Vagina (tissue), 2 donors: ENCODE measurements at regions not wholly inside any gene's neighbourhood (a gene's known extent, or its start where the extent isn't known, plus 50 kb on each side); places are given as distances from the start of the nearest gene placed in this dataset.

ENCODE experiments used
- DNase-seq, 2 donors: peaks; one replicate each; pipeline ENCODE4 v3.0.0-alpha.2; 2017; ENCODE audit errors: extremely low spot score in 2 of 2
- H3K27ac ChIP-seq: fragments of 200-600 bp; sonication (generic); one replicate; pipeline ENCODE4 v1.5.1; 2019
- H3K27me3 ChIP-seq: fragments of 200-600 bp; sonication (generic); one replicate; pipeline ENCODE4 v1.5.1; 2019
- H3K36me3 ChIP-seq, 2 donors: fragments of 200-600 bp; sonication (generic); one replicate each; pipeline ENCODE4 v1.5.1; 2017 to 2019
- H3K4me1 ChIP-seq: fragments of 200-600 bp; sonication (generic); one replicate; pipeline ENCODE4 v1.5.1; 2019
- H3K4me3 ChIP-seq, 2 donors: fragments of 200-600 bp; sonication (generic); 1 replicate in 1 of 2; 2 replicates in 1 of 2; pipeline ENCODE4 v1.5.1; 2016 to 2019
- H3K9me3 ChIP-seq: fragments of 200-600 bp; sonication (generic); one replicate; pipeline ENCODE4 v1.5.1; 2019
- POLR2A ChIP-seq, 2 donors: fragments of 450-650 bp; IDR thresholded peaks; one replicate each; pipeline ENCODE4 v1.6.1; 2017; ENCODE audit warnings: antibody characterized with exemption in 2 of 2, mild to moderate bottlenecking in 2 of 2, moderate library complexity in 2 of 2
- POLR2AphosphoS5 ChIP-seq, 2 donors: sonication (generic); formaldehyde crosslinking; IDR thresholded peaks; one replicate each; pipeline ENCODE4 v1.9.0; 2017; ENCODE audit warnings: antibody characterized with exemption in 2 of 2, mild to moderate bottlenecking in 2 of 2, low read depth in 1 of 2; ENCODE audit not compliant: insufficient read depth in 1 of 2
- intact Hi-C: fragments of 100-400 bp; cut with DNase I; formaldehyde crosslinking; loops from one replicate; pipeline ENCODE4 v1.15.1; 2023
- TF ChIP-seq, protein P1 (sequence below), 3 experiments: fragments of 450-650 bp in 2 of 3; fragments of 200-600 bp in 1 of 3; sonication (generic) in 1 of 3; IDR thresholded peaks; one replicate each; pipeline ENCODE4 v1.5.1; 2017 to 2019; ENCODE audit warnings: antibody characterized with exemption in 3 of 3, mild to moderate bottlenecking in 2 of 3, moderate library complexity in 2 of 3

DNA sequence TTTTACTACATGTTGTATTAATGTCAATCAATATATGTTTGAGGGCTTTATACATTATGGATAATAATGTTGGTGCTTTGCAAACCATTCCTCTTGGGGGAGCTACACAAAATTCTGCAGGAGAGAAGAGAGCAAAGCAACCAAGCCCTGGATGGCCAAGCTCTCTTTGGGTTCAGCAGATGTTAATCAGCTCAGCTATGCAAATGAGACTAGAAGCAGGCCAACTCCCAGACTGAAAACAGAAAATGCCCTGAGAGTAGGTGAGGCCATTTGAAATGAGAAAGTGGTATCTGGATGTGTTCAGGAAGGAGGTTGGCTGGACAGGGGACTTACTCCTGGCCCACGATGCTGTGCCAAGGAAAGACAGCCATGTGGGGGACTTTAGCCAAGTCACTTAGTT lies 387.0 kb downstream of the BCOR start:
- H3K4me1 ChIP-seq = no peaks in the 10 kb centered on the region
- no peak overlapping the region for H3K27ac ChIP-seq
- no peaks in the 10 kb centered on the region for H3K9me3 ChIP-seq
- intact Hi-C loops = no loop called here
- TF ChIP-seq POLR2A (IDR thresholded peaks at IDR 0.05) (no peak), POLR2AphosphoS5 (IDR thresholded peaks at IDR 0.05; ENCODE audit: insufficient read depth in 1 of 2, low read depth in 1 of 2) (no peak)
- TF ChIP-seq, protein P1, sequence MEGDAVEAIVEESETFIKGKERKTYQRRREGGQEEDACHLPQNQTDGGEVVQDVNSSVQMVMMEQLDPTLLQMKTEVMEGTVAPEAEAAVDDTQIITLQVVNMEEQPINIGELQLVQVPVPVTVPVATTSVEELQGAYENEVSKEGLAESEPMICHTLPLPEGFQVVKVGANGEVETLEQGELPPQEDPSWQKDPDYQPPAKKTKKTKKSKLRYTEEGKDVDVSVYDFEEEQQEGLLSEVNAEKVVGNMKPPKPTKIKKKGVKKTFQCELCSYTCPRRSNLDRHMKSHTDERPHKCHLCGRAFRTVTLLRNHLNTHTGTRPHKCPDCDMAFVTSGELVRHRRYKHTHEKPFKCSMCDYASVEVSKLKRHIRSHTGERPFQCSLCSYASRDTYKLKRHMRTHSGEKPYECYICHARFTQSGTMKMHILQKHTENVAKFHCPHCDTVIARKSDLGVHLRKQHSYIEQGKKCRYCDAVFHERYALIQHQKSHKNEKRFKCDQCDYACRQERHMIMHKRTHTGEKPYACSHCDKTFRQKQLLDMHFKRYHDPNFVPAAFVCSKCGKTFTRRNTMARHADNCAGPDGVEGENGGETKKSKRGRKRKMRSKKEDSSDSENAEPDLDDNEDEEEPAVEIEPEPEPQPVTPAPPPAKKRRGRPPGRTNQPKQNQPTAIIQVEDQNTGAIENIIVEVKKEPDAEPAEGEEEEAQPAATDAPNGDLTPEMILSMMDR (IDR thresholded peaks at IDR 0.05) = no peak
- H3K4me3 ChIP-seq = no peak overlapping the region
- H3K36me3 ChIP-seq = no peaks in the 10 kb centered on the region
- no peaks in the 10 kb centered on the region for H3K27me3 ChIP-seq
- DNase-seq = no peak

DNA sequence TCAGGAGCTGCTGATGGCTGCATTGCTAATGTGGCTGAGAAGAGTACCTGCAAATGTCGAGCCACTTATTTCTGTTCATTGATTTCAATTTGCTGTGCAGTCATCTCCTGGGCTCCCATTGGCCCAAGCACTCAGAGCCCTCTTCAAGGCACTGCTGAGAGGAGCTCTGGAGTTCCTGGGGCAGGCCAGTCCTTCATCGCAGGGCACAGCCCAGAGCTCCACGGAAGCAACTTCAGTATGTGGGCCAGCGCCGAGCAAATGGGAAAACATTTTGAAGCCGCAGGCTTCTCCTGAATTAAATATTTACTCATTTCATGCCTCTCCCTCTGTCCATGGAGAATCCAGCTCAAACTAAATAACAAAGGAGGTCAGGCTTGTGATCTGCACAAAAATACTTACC lies 383.3 kb downstream of the BCOR start:
- H3K9me3 ChIP-seq = no peaks in the 10 kb centered on the region
- no peaks in the 10 kb centered on the region for H3K27me3 ChIP-seq
- intact Hi-C loops = no loop called here
- H3K4me1 ChIP-seq = no peaks in the 10 kb centered on the region
- DNase-seq = no peak
- no peaks in the 10 kb centered on the region for H3K36me3 ChIP-seq
- H3K4me3 ChIP-seq = no peak overlapping the region
- no peak overlapping the region for H3K27ac ChIP-seq
- TF ChIP-seq POLR2A (IDR thresholded peaks at IDR 0.05) (no peak), POLR2AphosphoS5 (IDR thresholded peaks at IDR 0.05; ENCODE audit: insufficient read depth in 1 of 2, low read depth in 1 of 2) (no peak)
- TF ChIP-seq, protein P1 (IDR thresholded peaks at IDR 0.05) = no peak

DNA sequence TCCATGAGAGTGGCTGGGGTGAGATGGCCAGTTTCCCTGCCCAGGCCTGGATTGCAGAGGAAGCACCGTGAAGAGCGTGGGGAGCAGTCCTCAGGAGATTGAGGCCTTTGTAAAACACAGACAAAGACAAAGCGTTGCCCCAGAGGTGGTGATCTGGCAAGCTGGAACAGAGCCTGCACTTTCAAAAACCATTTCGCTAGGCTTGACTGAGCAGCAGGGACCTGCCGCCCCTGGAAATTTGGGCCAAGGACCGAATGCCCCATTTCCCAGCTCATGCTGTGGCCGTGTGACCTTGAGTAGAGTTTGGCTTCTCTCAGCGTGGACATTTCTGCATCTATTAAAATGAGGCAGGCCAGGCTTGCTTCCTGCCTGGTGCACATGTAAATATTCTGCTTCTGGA lies 381.4 kb downstream of the BCOR start:
- H3K4me1 ChIP-seq = no peaks in the 10 kb centered on the region
- no peak for TF ChIP-seq POLR2A (IDR thresholded peaks at IDR 0.05)
- TF ChIP-seq, protein P1 (IDR thresholded peaks at IDR 0.05) = no peak
- TF ChIP-seq POLR2AphosphoS5 (IDR thresholded peaks at IDR 0.05; ENCODE audit: insufficient read depth in 1 of 2, low read depth in 1 of 2) = no peak
- intact Hi-C loops = no loop called here
- H3K4me3 ChIP-seq = no peak overlapping the region
- no peaks in the 10 kb centered on the region for H3K9me3 ChIP-seq
- no peaks in the 10 kb centered on the region for H3K27me3 ChIP-seq
- DNase-seq = no peak
- H3K27ac ChIP-seq = no peak overlapping the region
- H3K36me3 ChIP-seq = no peaks in the 10 kb centered on the region

DNA sequence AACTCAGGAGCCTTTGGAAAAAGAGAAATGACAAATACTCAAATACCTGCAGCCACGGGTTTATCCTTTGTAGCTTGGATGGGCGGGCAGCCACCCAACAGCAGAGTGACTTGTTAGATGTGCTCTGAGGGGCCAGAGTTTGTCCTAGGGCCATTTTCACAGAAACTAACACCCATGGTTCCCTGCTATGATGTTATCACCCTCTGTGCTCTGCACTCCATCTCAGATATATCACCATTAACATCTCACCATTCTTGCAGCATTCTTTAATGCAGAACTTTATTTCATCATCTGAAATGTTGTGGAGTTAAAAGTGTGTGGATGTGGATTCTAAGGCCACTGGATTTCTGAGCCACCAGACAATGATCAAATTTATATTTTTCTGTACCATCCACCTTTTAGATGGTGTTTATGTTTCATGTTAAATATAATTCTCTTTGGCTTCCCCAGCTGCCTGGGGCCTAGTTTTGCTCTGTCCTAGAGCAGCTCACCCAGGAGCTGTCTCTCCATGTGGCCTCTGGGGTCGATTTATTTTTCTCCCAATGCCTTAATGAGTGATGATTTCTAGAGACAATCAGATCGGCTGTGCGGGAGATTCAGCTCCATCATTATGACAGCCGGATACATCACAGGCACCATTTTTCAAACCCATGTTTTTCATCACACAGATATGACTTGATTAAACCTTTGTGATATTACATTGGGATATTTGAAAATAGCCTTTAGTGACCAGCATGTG lies 380.8 kb downstream of the BCOR start:
- intact Hi-C loops = no loop called here
- Histone ChIP-seq H3K4me1 (no peaks in the 10 kb centered on the region), H3K4me3 (no peak overlapping the region), H3K36me3 (no peaks in the 10 kb centered on the region), H3K27me3 (no peaks in the 10 kb centered on the region), H3K9me3 (no peaks in the 10 kb centered on the region), H3K27ac (no peak overlapping the region)
- no peak for DNase-seq
- TF ChIP-seq, protein P1 (IDR thresholded peaks at IDR 0.05) = no peak
- TF ChIP-seq POLR2AphosphoS5 (IDR thresholded peaks at IDR 0.05; ENCODE audit: insufficient read depth in 1 of 2, low read depth in 1 of 2) (no peak), POLR2A (IDR thresholded peaks at IDR 0.05) (no peak)

GRCh38 chrX:39718981-39719380 lies 378.8 kb downstream of the BCOR start:
- Histone ChIP-seq H3K9me3 (no peaks in the 10 kb centered on the region), H3K27ac (no peak overlapping the region), H3K27me3 (no peaks in the 10 kb centered on the region), H3K36me3 (no peaks in the 10 kb centered on the region), H3K4me1 (no peaks in the 10 kb centered on the region), H3K4me3 (no peak overlapping the region)
- intact Hi-C loops = no loop called here
- TF ChIP-seq, protein P1 (IDR thresholded peaks at IDR 0.05) = no peak
- no peak for TF ChIP-seq POLR2AphosphoS5 (IDR thresholded peaks at IDR 0.05; ENCODE audit: insufficient read depth in 1 of 2, low read depth in 1 of 2)
- no peak for TF ChIP-seq POLR2A (IDR thresholded peaks at IDR 0.05)
- no peak for DNase-seq
